ENCODE measurements at regions not wholly inside any gene's neighbourhood (a gene's known extent, or its start where the extent isn't known, plus 50 kb on each side); places are given as distances from the start of the nearest gene placed in this dataset.
"Not testable (repeated sequence)": the region's sequence is repeated elsewhere in the genome, so short reads cannot be mapped to it uniquely, and the experiment has no call there.

- H3K27ac Mint-ChIP-seq, result no peak overlapping the region
- no peak for DNase-seq
- H3K27me3 Mint-ChIP-seq, result peaks cover 0 to 4% of the 10 kb centered on the region in 2 donors
- no peak for ATAC-seq (replicated peaks)
- no peaks in the 10 kb centered on the region for H3K9me3 Mint-ChIP-seq
- H3K4me1 Mint-ChIP-seq, result no peaks in the 10 kb centered on the region
- H3K36me3 Mint-ChIP-seq, result no peaks in the 10 kb centered on the region
- no peak overlapping the region for H3K4me3 Mint-ChIP-seq
These were observed 110.3 kb upstream of the RBMS1 start for GRCh38 chr2:160603771-160604510.

- H3K36me3 Mint-ChIP-seq, result no peaks in the 10 kb centered on the region
- ATAC-seq (replicated peaks), result no peak
These were observed 112.7 kb upstream of the RBMS1 start for GRCh38 chr2:160606341-160606740.

DNA sequence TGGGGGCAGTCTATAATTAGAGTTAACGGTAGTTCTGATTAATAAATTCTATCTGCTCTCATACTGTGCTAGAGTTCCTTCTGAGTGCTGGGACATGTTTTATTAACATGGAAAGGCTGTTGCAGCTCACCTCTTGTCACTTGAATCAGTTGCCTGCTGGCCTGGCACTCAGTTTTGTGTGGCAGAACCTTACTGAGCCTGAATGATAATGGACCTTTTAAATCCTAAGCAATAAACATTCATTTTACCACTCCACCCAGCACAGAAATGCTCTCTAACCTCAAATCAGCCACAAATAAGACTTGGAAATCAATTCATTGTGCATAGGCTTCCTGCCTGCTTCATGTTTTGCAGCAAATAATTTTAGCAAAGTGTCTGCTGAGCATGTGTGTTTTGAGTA, 115.0 kb upstream of the RBMS1 start:
- DNase-seq (no peak), ATAC-seq (replicated peaks) (no peak)
- no peaks in the 10 kb centered on the region for H3K9me3 Mint-ChIP-seq
- H3K4me1 Mint-ChIP-seq, result no peaks in the 10 kb centered on the region
- H3K27me3 Mint-ChIP-seq, result peaks cover 0 to 4% of the 10 kb centered on the region in 2 donors
- H3K27ac Mint-ChIP-seq, result no peak overlapping the region
- no peaks in the 10 kb centered on the region for H3K36me3 Mint-ChIP-seq
- H3K4me3 Mint-ChIP-seq, result no peak overlapping the region

More at GRCh38 chr2:160606341-160606740, 112.7 kb upstream of the RBMS1 start:
- no peak for DNase-seq
- H3K27ac Mint-ChIP-seq, result no peak overlapping the region
- H3K27me3 Mint-ChIP-seq, result peaks cover 0 to 4% of the 10 kb centered on the region in 2 donors
- no peaks in the 10 kb centered on the region for H3K9me3 Mint-ChIP-seq
- no peaks in the 10 kb centered on the region for H3K4me1 Mint-ChIP-seq
- no peak overlapping the region for H3K4me3 Mint-ChIP-seq

DNA sequence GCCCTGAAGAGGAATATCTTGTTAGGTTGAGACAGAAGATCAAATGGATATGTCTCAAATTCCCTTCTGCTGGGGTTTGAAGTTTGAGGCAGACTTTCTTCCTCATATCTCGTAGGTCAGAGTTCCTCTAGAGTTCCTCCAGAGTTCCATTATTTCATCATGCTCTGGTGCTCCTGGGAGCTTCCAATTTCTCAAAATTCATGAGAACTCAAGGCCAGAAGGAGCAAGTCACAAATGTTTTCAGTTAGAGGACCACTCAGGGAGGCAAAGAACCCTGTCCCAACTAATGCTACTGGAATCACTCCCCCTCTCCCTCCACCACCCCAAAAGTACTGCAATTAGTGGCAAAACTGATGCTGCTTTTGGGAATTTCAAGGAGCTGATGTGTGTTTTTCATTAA, 115.7 kb upstream of the RBMS1 start:
- H3K4me1 Mint-ChIP-seq, result no peaks in the 10 kb centered on the region
- ATAC-seq (replicated peaks), result no peak
- no peaks in the 10 kb centered on the region for H3K36me3 Mint-ChIP-seq
- no peak overlapping the region for H3K4me3 Mint-ChIP-seq
- DNase-seq, result no peak
- no peaks in the 10 kb centered on the region for H3K9me3 Mint-ChIP-seq
- H3K27ac Mint-ChIP-seq, result no peak overlapping the region
- H3K27me3 Mint-ChIP-seq, result peaks cover 0 to 8% of the 10 kb centered on the region in 2 donors

GRCh38 chr2:160610041-160610440, 116.4 kb upstream of the RBMS1 start:
- ATAC-seq (replicated peaks), result no peak
- Mint-ChIP-seq H3K9me3 (no peaks in the 10 kb centered on the region), H3K4me3 (no peak overlapping the region), H3K36me3 (no peaks in the 10 kb centered on the region), H3K27ac (no peak overlapping the region), H3K27me3 (peaks cover 0 to 14% of the 10 kb centered on the region in 2 donors), H3K4me1 (no peaks in the 10 kb centered on the region)
- DNase-seq, result no peak

GRCh38 chr2:160612266-160612856, 118.8 kb upstream of the RBMS1 start:
- ATAC-seq (replicated peaks), result no peak
- Mint-ChIP-seq H3K36me3 (no peaks in the 10 kb centered on the region), H3K4me3 (no peak overlapping the region), H3K27me3 (peaks cover 0 to 17% of the 10 kb centered on the region in 2 donors), H3K9me3 (peaks cover 4 to 7% of the 10 kb centered on the region in 2 donors), H3K4me1 (no peaks in the 10 kb centered on the region), H3K27ac (no peak overlapping the region)
- DNase-seq, result no peak

DNA sequence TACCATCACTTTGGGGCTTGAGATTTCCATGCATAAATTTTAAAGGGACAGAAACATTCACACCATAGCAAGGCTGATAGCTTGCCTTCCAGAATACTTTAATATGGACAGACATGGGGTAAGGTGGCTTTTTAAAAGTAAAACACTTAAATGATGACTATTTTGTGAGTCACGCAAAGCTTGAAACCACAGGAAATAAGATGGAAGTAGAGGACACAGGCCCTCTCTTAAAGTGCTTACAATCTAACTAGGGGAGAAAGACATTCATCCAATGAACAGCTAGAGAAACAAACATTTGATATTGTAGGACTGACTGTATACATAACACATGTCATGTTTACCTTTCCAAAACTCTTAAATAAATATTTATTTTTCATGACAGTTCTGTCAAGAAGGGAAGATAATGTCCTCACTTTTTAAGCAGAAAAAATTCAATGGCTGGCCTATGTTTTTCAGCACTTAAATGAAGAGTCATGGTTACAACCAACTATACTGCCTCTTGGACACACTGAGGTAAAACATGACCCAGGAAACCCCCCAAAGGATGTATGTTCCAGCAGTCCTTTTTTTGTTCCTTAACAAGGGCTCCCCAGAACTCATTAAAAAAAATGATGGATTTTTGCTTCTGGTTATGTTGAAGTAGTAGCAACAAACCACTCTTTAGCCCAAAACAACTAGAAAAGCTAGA, 120.0 kb upstream of the RBMS1 start:
- Mint-ChIP-seq H3K27ac (no peak overlapping the region), H3K4me3 (no peak overlapping the region), H3K36me3 (no peaks in the 10 kb centered on the region), H3K27me3 (peaks cover 0 to 17% of the 10 kb centered on the region in 2 donors), H3K4me1 (no peaks in the 10 kb centered on the region), H3K9me3 (peaks cover 4 to 7% of the 10 kb centered on the region in 2 donors)
- DNase-seq (no peak), ATAC-seq (replicated peaks) (no peak)

- H3K27ac Mint-ChIP-seq, result no peak overlapping the region
- H3K36me3 Mint-ChIP-seq, result no peaks in the 10 kb centered on the region
- H3K9me3 Mint-ChIP-seq, result peaks cover 4 to 7% of the 10 kb centered on the region in 2 donors
- H3K4me1 Mint-ChIP-seq, result no peaks in the 10 kb centered on the region
- H3K27me3 Mint-ChIP-seq, result peaks cover 4 to 17% of the 10 kb centered on the region in 2 donors
- ATAC-seq (replicated peaks), result no peak
- DNase-seq, result no peak
- no peak overlapping the region for H3K4me3 Mint-ChIP-seq
These were observed 120.8 kb upstream of the RBMS1 start for GRCh38 chr2:160614391-160614790.

DNA sequence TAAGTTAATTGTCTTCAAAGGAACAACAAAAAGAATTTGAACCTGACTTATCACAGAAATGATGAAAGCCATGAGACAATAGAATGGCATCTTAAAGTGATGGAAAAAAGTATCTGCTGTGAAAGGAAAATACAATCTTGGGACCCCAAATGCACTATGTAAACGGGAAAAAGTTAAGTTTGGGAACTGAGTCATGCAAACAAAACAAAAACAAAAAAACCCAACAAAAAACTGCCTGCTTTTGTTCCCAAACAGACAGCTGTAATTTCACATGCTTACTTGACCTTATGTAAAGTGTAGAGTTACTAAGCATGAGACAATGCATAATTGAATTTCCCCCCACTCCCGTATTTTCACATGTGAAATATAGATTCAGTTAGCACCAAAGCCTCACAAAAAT, 122.1 kb upstream of the RBMS1 start:
- Mint-ChIP-seq H3K27ac (no peak overlapping the region), H3K36me3 (no peaks in the 10 kb centered on the region), H3K4me3 (no peak overlapping the region), H3K27me3 (peaks cover 4 to 17% of the 10 kb centered on the region in 2 donors), H3K4me1 (no peaks in the 10 kb centered on the region), H3K9me3 (peaks cover 4 to 7% of the 10 kb centered on the region in 2 donors)
- no peak for ATAC-seq (replicated peaks)
- DNase-seq, result no peak

GRCh38 chr2:160616149-160616548, 122.5 kb upstream of the RBMS1 start:
- ATAC-seq (replicated peaks) (no peak), DNase-seq (no peak)
- no peaks in the 10 kb centered on the region for H3K4me1 Mint-ChIP-seq
- no peak overlapping the region for H3K27ac Mint-ChIP-seq
- peaks cover 4 to 7% of the 10 kb centered on the region in 2 donors for H3K9me3 Mint-ChIP-seq
- H3K27me3 Mint-ChIP-seq, result peaks cover 4 to 17% of the 10 kb centered on the region in 2 donors
- no peaks in the 10 kb centered on the region for H3K36me3 Mint-ChIP-seq
- H3K4me3 Mint-ChIP-seq, result no peak overlapping the region

- H3K27me3 Mint-ChIP-seq, result peaks cover 0 to 4% of the 10 kb centered on the region in 2 donors
- no peak overlapping the region for H3K27ac Mint-ChIP-seq
- peaks cover 0 to 2% of the 10 kb centered on the region in 2 donors for H3K9me3 Mint-ChIP-seq
- H3K4me3 Mint-ChIP-seq, result no peak overlapping the region
- no peaks in the 10 kb centered on the region for H3K4me1 Mint-ChIP-seq
- peaks cover 0 to 1% of the 10 kb centered on the region in 2 donors for H3K36me3 Mint-ChIP-seq
- no peak for ATAC-seq (replicated peaks)
- DNase-seq, result no peak
These were observed 128.1 kb upstream of the RBMS1 start for GRCh38 chr2:160621748-160622147.

- H3K4me1 Mint-ChIP-seq; H3K36me3 Mint-ChIP-seq; H3K4me3 Mint-ChIP-seq; H3K9me3 Mint-ChIP-seq; H3K27ac Mint-ChIP-seq; H3K27me3 Mint-ChIP-seq; ATAC-seq (replicated peaks); DNase-seq: not testable (repeated sequence)
These were observed 134.5 kb upstream of the RBMS1 start for GRCh38 chr2:160628020-160628637.

DNA sequence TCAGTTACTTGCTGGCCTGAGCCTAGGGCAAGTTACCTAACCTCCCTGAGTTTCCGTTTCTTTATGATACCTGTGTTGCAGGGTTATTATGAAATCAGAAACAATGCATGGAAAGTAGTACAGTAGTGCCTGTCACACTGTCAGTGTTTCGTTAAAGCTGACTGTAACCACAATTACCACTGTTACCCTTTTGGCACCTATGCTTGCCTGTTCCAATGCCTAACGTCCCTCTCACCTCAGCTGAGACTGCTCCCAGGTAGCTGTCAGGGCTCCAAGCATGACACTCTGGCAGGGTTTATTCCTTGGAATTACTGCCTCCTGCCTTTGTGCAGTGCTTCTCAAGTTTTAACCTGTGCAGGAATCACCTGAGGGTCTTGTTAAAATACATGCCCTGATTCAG, 135.2 kb upstream of the RBMS1 start:
- Mint-ChIP-seq H3K9me3 (peaks cover 0 to 3% of the 10 kb centered on the region in 2 donors), H3K4me1 (peaks cover 0 to 4% of the 10 kb centered on the region in 2 donors), H3K27ac (no peak overlapping the region), H3K27me3 (no peaks in the 10 kb centered on the region), H3K36me3 (peaks cover 0 to 1% of the 10 kb centered on the region in 2 donors), H3K4me3 (no peak overlapping the region)
- ATAC-seq (replicated peaks), result no peak
- no peak for DNase-seq

DNA sequence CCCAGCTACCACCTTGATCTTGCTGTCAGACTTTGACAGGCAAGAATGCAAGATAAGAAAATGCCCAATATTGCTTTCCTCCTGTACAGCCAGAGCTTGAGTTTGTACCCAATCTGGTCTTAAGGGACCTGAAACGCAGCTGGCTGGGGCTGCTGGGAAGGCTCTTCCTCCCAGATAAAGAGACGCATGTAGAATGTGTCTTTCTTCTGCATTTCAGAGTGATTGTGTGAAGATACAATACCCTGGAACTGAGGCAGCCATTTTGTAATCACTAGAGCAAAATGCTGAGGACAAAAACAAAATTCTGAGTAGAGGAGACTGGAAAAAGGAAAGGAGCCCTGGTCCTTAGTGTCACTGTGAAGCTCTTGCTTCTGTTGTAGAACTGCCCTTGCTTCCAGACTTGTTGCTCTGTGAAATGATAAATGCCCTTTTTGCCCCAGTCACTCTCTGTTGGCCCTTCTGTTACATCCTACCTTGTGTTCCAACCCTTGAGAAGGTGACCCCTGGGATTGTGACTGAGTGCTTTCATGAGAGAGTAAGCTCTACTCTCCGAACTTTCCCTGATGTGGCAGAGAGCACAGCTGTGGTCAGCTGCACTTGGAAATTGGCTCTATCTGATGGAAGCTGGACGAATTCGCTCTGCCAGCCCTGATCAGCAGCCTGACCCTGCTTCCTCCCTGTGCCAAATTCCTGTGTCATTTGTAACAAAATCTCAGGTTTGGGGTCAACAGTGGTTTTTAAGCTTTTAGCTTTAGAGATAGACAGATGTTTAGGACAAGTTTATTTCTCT, 137.4 kb upstream of the RBMS1 start:
- Mint-ChIP-seq H3K4me3 (no peak overlapping the region), H3K4me1 (peaks cover 0 to 4% of the 10 kb centered on the region in 2 donors), H3K27me3 (no peaks in the 10 kb centered on the region), H3K9me3 (peaks cover 0 to 2% of the 10 kb centered on the region in 2 donors), H3K36me3 (no peaks in the 10 kb centered on the region), H3K27ac (no peak overlapping the region)
- DNase-seq (no peak), ATAC-seq (replicated peaks) (no peak)
